ENCODE measurements at regions not wholly inside any gene's neighbourhood (a gene's known extent, or its start where the extent isn't known, plus 50 kb on each side); places are given as distances from the start of the nearest gene placed in this dataset.
"Not testable (repeated sequence)": the region's sequence is repeated elsewhere in the genome, so short reads cannot be mapped to it uniquely, and the experiment has no call there.

DNA sequence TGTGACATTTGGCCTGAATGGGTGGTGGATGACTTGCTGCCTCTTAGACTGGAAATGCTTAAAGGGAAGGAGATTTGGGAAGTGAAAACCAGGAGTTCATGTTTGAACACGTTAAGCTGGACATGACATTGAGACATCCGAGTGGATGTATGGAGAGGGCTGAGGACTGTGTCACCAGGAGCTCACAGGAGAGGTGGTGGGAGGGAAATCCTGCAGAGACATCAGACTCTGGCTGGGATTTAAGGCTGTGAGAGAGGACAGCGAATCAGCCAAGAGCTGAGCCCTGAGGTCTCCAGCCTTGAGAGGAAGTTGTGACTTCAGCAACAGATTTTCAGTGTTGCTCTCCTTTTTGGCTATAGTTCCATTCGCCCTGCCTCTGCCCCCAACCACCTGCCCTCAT lies 432.5 kb upstream of the SPATA31A3 start:
- not testable (repeated sequence) for H3K4me3 ChIP-seq, H3K27ac ChIP-seq

DNA sequence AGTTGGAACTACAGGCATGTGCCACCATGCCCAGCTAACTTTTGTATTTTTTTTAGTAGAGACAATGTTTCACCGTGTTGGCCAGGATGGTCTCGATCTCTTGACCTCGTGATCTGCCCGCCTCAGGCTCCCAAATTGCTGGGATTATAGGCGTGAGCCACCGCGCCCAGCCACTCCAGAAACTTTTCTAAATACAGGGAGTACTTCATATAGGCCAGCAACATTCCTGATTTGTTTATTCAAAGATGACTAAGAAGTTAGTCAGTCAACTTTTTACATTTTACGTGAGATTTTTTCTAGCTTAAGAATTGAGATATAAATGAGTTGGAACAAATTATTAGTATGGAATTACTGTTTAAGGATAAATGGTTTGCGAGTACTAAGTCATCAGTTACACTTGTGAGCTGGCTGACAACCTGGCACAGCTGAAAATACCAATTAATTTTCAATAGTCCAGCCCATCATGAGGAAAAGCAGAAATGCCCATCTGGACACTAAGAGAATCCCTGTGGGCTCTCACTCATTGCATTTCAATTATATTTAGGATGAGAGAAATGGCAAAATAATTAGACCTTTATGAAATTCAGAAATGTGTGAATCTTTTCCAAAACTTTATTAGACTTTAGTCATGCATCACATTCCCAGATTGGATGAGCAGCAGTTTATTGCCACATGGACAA lies 430.8 kb upstream of the SPATA31A3 start:
- not testable (repeated sequence) for H3K4me3 ChIP-seq, H3K27ac ChIP-seq

GRCh38 chr9:67418496-67419079 lies 426.2 kb upstream of the SPATA31A3 start:
- not testable (repeated sequence) for H3K27ac ChIP-seq, H3K4me3 ChIP-seq

GRCh38 chr9:67417341-67417983 lies 425.1 kb upstream of the SPATA31A3 start:
- H3K4me3 ChIP-seq, H3K27ac ChIP-seq: not testable (repeated sequence)

DNA sequence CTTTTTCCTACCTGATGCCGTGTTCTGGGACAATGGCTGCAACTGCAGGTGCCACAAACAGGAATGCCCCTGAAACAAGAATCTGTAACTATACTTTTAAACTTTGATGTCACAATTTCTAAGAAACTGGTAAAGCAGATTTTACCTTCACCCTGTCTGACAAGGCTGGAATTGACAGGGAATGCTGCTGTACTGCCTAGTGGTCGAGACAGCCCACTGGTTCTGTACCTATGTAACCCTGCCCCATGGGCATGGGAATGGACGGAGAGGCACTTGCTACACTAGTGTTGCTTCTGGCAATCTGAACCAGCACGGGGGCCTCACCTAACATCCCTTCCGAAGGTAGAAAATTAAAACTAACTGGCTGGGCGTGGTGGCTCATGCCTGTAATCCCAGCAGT lies 424.3 kb upstream of the SPATA31A3 start:
- H3K4me3 ChIP-seq, H3K27ac ChIP-seq: not testable (repeated sequence)

DNA sequence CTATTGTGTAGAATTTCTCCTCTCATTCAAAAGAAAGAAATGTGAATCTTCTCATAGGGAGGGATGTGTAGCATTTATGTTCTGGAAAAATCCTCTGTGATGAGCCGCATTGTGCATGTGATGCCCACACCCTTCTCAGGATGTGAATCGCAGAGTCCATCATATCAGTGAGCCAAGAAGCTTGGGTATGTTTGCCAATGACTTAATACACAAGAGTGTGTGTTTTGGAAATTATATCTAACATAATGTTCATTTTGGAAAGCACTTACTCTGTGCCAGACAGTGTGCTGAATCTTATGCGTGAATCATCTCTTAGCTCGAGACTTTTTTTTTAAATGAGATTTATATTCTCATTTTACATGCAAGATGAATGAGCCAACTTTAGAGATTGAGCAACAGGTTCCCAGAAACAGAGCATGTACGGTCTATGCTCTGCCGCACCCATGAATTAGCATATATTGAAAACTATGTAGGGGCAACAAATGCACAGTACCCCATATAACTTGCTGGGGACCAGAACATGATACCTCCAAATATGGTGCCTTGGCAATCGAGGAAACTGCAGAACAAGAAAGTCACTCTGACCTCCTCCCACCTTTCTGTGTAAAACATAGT lies 418.4 kb upstream of the SPATA31A3 start:
- not testable (repeated sequence) for H3K27ac ChIP-seq, H3K4me3 ChIP-seq

- not testable (repeated sequence) for H3K4me3 ChIP-seq, H3K27ac ChIP-seq
Observed at GRCh38 chr9:67403739-67404138, 411.4 kb upstream of the SPATA31A3 start.

GRCh38 chr9:67397731-67398130 lies 405.4 kb upstream of the SPATA31A3 start:
- not testable (repeated sequence) for H3K27ac ChIP-seq, H3K4me3 ChIP-seq

- H3K27ac ChIP-seq, H3K4me3 ChIP-seq: not testable (repeated sequence)
Observed at GRCh38 chr9:67394782-67395181, 402.4 kb upstream of the SPATA31A3 start.

GRCh38 chr9:67394038-67394437 lies 401.7 kb upstream of the SPATA31A3 start:
- not testable (repeated sequence) for H3K27ac ChIP-seq, H3K4me3 ChIP-seq

GRCh38 chr9:67369664-67370063 lies 377.3 kb upstream of the SPATA31A3 start:
- not testable (repeated sequence) for H3K27ac ChIP-seq, H3K4me3 ChIP-seq

DNA sequence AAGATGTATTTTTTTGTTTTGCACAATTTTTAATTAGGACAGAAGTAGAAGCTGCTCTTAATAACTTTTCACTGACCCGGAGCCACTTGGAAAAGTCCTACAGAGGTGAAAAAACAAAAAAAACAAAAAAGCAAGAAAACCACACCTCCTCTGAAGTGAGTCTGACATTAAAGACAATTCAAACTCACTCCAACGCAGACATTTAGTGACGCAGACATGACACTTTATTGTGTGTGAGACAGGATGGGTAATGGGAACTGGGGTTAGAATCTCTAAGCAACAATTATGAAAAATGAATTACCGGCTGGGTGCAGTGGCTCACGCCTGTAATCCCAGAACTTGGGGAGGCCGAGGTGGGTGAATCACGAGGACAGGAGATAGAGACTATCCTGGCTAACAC lies 370.0 kb upstream of the SPATA31A3 start:
- not testable (repeated sequence) for H3K4me3 ChIP-seq, H3K27ac ChIP-seq

DNA sequence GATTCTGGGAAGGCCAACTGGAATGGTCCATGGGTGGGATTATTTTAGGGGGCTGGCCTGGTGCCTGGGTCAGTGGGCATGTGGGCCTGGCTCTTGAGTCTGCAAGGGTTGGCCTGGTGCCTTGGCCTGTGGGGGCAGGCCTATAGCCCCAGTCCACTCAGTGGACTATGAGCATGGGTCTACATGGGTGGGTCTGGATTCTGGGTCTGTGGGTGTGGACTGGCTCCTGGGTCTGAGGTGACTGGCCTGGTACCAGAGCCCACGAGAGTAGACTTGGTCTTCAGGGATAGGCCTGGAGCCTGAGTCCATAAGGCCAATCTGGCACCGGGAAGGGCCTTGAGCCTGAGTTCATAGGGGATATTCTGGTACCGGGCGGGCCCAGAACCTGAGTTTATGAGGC lies 361.6 kb upstream of the SPATA31A3 start:
- H3K27ac ChIP-seq, H3K4me3 ChIP-seq: not testable (repeated sequence)

DNA sequence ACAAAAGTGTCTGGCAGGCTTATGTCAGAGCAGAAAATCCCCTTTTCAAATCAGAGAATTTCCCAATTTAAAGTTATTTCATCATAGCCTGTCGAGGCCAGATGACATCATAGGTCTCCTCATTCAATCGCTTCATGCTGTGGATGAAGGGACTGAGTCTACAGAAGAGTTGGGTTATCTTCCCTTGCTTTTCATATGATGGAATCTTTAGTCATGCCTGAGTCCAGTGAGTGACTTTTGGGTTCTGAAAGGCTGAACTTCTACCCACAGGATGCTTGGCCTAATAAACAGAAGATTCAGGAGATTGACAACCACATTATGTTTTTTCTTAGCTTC lies 357.0 kb upstream of the SPATA31A3 start:
- H3K27ac ChIP-seq, H3K4me3 ChIP-seq: not testable (repeated sequence)

- H3K27ac ChIP-seq, result not testable (repeated sequence)
Observed at GRCh38 chr9:67348562-67349423, 356.4 kb upstream of the SPATA31A3 start.

GRCh38 chr9:67348094-67348493 lies 355.7 kb upstream of the SPATA31A3 start:
- not testable (repeated sequence) for H3K27ac ChIP-seq

More at GRCh38 chr9:67348562-67349423, 356.4 kb upstream of the SPATA31A3 start:
- H3K4me3 ChIP-seq, result not testable (repeated sequence)

DNA sequence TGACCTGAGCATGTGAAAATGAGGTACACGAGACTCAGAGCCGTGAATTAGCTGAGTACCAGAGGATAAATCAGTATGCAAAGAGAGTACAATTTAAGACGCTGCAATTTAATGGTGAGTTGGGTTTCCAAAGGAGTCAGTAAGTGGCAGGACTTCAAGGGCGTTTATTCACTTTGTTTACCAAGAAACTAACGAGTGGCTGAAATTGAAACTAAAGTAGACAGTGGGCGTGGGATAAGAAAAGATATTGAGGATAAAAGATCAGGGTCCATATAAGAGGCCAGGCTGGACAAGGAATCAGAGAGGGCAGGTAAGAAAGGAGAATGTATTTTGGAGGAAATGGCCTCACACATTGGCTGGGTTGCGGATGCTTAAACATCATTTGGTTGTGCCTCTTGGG lies 346.9 kb upstream of the SPATA31A3 start:
- H3K27ac ChIP-seq, H3K4me3 ChIP-seq: not testable (repeated sequence)

More at GRCh38 chr9:67348094-67348493, 355.7 kb upstream of the SPATA31A3 start:
- H3K4me3 ChIP-seq, result not testable (repeated sequence)

DNA sequence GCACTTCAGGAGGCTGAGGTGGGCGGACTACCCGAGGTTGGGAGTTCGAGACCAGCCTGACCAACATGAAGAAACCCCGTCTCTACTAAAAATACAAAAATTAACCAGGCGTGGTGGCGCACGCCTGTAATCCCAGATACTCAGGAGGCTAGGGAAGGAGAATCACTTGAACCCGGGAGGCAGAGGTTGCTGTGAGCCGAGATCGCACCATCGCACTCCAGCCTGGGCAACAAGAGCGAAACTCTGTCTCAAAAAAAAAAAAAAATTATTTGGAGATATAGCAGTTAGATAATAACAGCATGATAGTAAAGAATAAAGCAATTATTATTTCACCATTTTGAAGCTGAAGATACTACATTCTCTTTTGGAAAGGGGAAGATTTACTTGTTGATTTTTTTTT lies 345.9 kb upstream of the SPATA31A3 start:
- not testable (repeated sequence) for H3K27ac ChIP-seq, H3K4me3 ChIP-seq

DNA sequence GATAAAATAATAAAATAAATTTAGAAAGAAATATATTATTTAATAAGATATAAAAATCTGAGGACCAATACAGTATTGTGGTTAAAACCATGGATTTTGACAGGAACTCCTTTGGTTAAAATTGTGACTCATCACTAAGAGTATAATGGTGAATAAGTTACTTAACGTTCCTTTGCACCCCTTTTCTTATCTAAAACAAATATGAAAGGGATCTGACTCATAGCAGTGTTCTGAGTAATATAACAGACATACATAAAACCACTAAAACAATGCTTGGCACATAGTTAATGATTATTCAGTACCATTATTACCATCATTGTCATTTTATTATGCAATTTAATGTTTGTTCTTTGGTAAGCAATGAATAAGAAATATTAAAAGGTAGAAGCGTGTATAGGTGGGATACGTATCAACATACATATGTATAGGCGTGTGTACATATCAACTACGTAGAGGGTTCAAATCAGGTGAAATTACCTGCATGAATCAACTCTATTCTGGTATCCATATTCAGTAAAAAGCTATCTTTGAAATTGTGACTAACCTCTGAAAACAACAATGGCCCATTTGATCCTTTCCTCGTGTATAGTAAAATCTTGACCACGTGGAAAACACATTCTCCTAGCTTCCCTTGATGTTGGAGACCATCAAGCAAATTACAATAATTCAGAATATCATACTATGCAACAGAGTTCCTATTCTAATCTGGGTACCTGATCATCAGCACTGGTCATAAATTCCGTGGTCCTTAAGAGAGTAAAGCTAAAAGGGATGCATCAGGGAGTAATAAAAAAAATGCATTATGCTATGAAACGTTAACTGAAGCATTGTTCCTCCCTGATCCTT lies 342.6 kb upstream of the SPATA31A3 start:
- not testable (repeated sequence) for H3K27ac ChIP-seq, H3K4me3 ChIP-seq
